ENCODE measurements at regions not wholly inside any gene's neighbourhood (a gene's known extent, or its start where the extent isn't known, plus 50 kb on each side); places are given as distances from the start of the nearest gene placed in this dataset.

GRCh38 chr6:66866801-66867200 is 1159.8 kb upstream of the EYS start:
- DNase-seq: no peak

GRCh38 chr6:66865771-66866170 is 1158.7 kb upstream of the EYS start:
- no peak for DNase-seq

GRCh38 chr6:66861007-66861541 is 1154.0 kb upstream of the EYS start:
- DNase-seq: no peak

GRCh38 chr6:66860328-66860727 is 1153.3 kb upstream of the EYS start:
- no peak for DNase-seq

GRCh38 chr6:66858196-66858595 is 1151.2 kb upstream of the EYS start:
- no peak for DNase-seq

- DNase-seq: no peak
Observed at GRCh38 chr6:66854014-66854413, 1147.0 kb upstream of the EYS start.

- DNase-seq: no peak
Observed at GRCh38 chr6:66851930-66852329, 1144.9 kb upstream of the EYS start.

- DNase-seq: no peak
Observed at GRCh38 chr6:66849843-66850242, 1142.8 kb upstream of the EYS start.

GRCh38 chr6:66848244-66848953 is 1141.4 kb upstream of the EYS start:
- no peak for DNase-seq

- no peak for DNase-seq
Observed at GRCh38 chr6:66838764-66839163, 1131.7 kb upstream of the EYS start.

- no peak for DNase-seq
Observed at GRCh38 chr6:66825539-66825938, 1118.5 kb upstream of the EYS start.

GRCh38 chr6:66814156-66814555 is 1107.1 kb upstream of the EYS start:
- no peak for DNase-seq

- DNase-seq: no peak
Observed at GRCh38 chr6:66808771-66809170, 1101.7 kb upstream of the EYS start.

- no peak for DNase-seq
Observed at GRCh38 chr6:66796987-66797386, 1090.0 kb upstream of the EYS start.

GRCh38 chr6:66788579-66788978 is 1081.6 kb upstream of the EYS start:
- DNase-seq: no peak

- DNase-seq: no peak
Observed at GRCh38 chr6:66772800-66773199, 1065.8 kb upstream of the EYS start.

- no peak for DNase-seq
Observed at GRCh38 chr6:66771626-66772025, 1064.6 kb upstream of the EYS start.

- no peak for DNase-seq
Observed at GRCh38 chr6:66751630-66752029, 1044.6 kb upstream of the EYS start.

GRCh38 chr6:66740346-66740745 is 1033.3 kb upstream of the EYS start:
- no peak for DNase-seq

GRCh38 chr6:66735106-66735890 is 1028.3 kb upstream of the EYS start:
- DNase-seq: no peak

- no peak for DNase-seq
Observed at GRCh38 chr6:66731310-66731709, 1024.3 kb upstream of the EYS start.

GRCh38 chr6:66725670-66726069 is 1018.6 kb upstream of the EYS start:
- no peak for DNase-seq

- no peak for DNase-seq
Observed at GRCh38 chr6:66717801-66718200, 1010.8 kb upstream of the EYS start.

- DNase-seq: no peak
Observed at GRCh38 chr6:66699385-66699784, 992.4 kb upstream of the EYS start.

All from activated effector memory CD4-positive, alpha-beta T cell treated with anti-CD3 and anti-CD28 coated beads, Interleukin-2, amount 50 U/mL, for 16 hours (primary cell).